ENCODE measurements at regions not wholly inside any gene's neighbourhood (a gene's known extent, or its start where the extent isn't known, plus 50 kb on each side); places are given as distances from the start of the nearest gene placed in this dataset.

- CTCF ChIA-PET = no interaction called here
- no peaks in the 10 kb centered on the region for H3K9me3 Mint-ChIP-seq
Measured at GRCh38 chr1:83545066-83545862, 453.7 kb downstream of the TTLL7 start.

DNA sequence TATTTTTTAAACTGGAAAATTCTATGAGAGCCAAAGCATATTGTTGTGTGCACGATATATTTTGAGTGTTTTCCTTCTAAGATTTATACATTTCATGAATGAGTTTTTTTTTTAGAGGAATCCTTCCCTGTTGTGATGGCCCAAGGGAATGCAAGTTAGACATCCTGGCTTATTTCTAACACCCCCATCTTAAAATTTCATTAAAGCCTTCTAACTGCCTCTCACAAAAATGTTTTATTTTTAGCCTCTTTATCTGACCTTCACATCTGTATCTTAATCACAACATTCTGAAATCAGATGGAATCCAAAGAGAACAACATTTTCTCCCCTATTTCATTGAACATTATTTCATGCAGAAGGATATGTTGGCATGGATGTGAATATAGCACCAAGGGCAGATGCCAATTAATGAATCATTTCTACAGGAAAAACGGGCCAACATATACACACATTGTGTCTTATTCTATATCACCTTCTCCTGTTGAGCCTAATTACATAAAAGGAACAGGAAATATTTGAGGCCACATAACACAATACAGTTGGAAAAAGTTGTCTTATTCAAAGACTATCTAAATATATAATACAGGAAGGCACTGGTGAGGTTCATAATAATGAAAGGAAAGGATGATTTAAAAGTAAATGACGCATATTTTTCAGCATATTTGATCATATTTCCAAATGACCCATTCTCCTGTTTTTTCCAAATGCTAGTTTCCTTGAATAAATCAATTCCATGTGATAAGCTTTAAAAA lies 455.5 kb downstream of the TTLL7 start:
- no peak for DNase-seq
- H3K36me3 Mint-ChIP-seq (ENCODE audit: low read depth) = no peaks in the 10 kb centered on the region
- H3K4me3 Mint-ChIP-seq = no peak overlapping the region
- no peak overlapping the region for H3K27ac Mint-ChIP-seq
- CTCF ChIA-PET = no interaction called here
- H3K4me1 Mint-ChIP-seq (ENCODE audit: low read depth) = peaks cover 5% of the 10 kb centered on the region
- H3K27me3 Mint-ChIP-seq (ENCODE audit: low read depth) = no peaks in the 10 kb centered on the region
- intact Hi-C loops (cut with micrococcal nuclease) = no loop called here
- H3K9me3 Mint-ChIP-seq = no peaks in the 10 kb centered on the region

More at GRCh38 chr1:83545066-83545862, 453.7 kb downstream of the TTLL7 start:
- no peak for DNase-seq
- intact Hi-C loops (cut with micrococcal nuclease) = no loop called here
- no peak overlapping the region for H3K27ac Mint-ChIP-seq
- no peak overlapping the region for H3K4me3 Mint-ChIP-seq
- H3K36me3 Mint-ChIP-seq (ENCODE audit: low read depth) = no peaks in the 10 kb centered on the region
- peaks cover 5% of the 10 kb centered on the region for H3K4me1 Mint-ChIP-seq (ENCODE audit: low read depth)
- no peaks in the 10 kb centered on the region for H3K27me3 Mint-ChIP-seq (ENCODE audit: low read depth)

DNA sequence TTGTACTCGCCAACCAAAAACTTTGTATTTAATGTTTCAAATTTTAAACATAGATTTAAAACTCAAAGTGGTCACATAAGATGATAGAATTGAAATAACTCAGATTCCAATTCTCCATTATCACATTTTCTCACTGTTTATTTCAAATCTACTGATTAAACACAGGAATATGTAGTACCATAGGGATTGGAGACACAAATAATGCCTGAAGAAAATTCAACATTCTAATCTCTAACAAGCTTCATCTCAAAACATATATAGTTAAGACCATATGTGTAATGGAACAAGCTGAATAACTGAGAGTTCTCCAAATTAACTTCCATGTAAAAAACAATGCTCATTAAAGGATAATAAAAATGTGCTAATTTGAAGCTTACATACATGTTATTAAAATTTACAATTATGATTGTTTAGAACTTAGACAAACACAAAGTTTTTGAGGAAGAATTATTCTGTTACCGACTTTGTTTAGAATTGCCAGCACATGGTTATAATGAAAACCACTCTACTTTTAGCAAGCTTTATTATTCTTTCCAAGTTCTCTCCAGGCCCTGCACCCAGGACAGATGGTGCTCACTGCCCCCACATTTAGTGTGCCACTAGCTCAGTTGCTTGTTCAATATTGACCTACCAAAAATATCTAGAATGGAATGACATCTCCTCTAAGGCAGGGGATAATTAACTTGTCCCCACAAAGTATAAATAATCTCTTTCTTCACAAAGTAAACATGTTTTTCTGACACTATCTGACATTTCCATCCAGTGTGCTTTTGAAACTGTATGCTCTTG lies 467.2 kb downstream of the TTLL7 start:
- Mint-ChIP-seq H3K36me3 (ENCODE audit: low read depth) (no peaks in the 10 kb centered on the region), H3K4me1 (ENCODE audit: low read depth) (no peaks in the 10 kb centered on the region), H3K27ac (no peak overlapping the region), H3K4me3 (no peak overlapping the region), H3K9me3 (peaks cover 7% of the 10 kb centered on the region), H3K27me3 (ENCODE audit: low read depth) (no peaks in the 10 kb centered on the region)
- intact Hi-C loops (cut with micrococcal nuclease) = no loop called here
- DNase-seq = no peak
- CTCF ChIA-PET = no interaction called here

DNA sequence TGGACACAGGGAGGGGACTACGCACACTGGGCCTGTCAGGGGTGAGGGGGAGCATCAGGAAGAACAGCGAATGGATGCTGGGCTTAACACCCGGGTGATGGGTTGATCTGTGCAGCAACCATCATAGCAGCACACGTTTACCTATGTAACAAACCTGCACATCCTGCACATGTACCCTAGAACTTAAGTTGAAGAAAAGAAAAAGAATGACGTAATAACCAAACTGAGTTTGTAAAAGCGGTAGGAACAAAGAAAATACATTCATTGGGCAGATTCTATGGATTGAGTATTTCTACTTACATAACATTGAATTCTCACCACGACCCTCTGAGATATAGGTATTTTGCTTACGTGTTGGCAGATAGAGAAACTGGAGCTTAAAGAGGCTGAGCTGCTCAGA lies 468.4 kb downstream of the TTLL7 start:
- intact Hi-C loops (cut with micrococcal nuclease) = no loop called here
- CTCF ChIA-PET = interaction anchor here (0.6 kb wide), 1 partner anchor 71 kb away, joined by 3 read pairs; no protein-coding TSS in a partner anchor
- Mint-ChIP-seq H3K4me3 (no peak overlapping the region), H3K27me3 (ENCODE audit: low read depth) (no peaks in the 10 kb centered on the region), H3K27ac (no peak overlapping the region), H3K36me3 (ENCODE audit: low read depth) (no peaks in the 10 kb centered on the region), H3K9me3 (peaks cover 7% of the 10 kb centered on the region), H3K4me1 (ENCODE audit: low read depth) (no peaks in the 10 kb centered on the region)
- no peak for DNase-seq

- H3K4me1 Mint-ChIP-seq (ENCODE audit: low read depth) = no peaks in the 10 kb centered on the region
- DNase-seq = no peak
- H3K4me3 Mint-ChIP-seq = no peak overlapping the region
- CTCF ChIA-PET = no interaction called here
- H3K36me3 Mint-ChIP-seq (ENCODE audit: low read depth) = no peaks in the 10 kb centered on the region
- no peak overlapping the region for H3K27ac Mint-ChIP-seq
- H3K27me3 Mint-ChIP-seq (ENCODE audit: low read depth) = no peaks in the 10 kb centered on the region
- peaks cover 2% of the 10 kb centered on the region for H3K9me3 Mint-ChIP-seq
- intact Hi-C loops (cut with micrococcal nuclease) = no loop called here
Measured at GRCh38 chr1:83527987-83528386, 470.9 kb downstream of the TTLL7 start.

GRCh38 chr1:83520797-83521196 lies 478.1 kb downstream of the TTLL7 start:
- no peak overlapping the region for H3K4me3 Mint-ChIP-seq
- no peaks in the 10 kb centered on the region for H3K9me3 Mint-ChIP-seq
- H3K4me1 Mint-ChIP-seq (ENCODE audit: low read depth) = peaks cover 8% of the 10 kb centered on the region
- H3K36me3 Mint-ChIP-seq (ENCODE audit: low read depth) = no peaks in the 10 kb centered on the region
- no peak for DNase-seq
- CTCF ChIA-PET = interaction anchor here (0.8 kb wide), 1 partner anchor 664 kb away, joined by 4 read pairs; no protein-coding TSS in a partner anchor
- H3K27ac Mint-ChIP-seq = no peak overlapping the region
- no peaks in the 10 kb centered on the region for H3K27me3 Mint-ChIP-seq (ENCODE audit: low read depth)
- intact Hi-C loops (cut with micrococcal nuclease) = no loop called here

DNA sequence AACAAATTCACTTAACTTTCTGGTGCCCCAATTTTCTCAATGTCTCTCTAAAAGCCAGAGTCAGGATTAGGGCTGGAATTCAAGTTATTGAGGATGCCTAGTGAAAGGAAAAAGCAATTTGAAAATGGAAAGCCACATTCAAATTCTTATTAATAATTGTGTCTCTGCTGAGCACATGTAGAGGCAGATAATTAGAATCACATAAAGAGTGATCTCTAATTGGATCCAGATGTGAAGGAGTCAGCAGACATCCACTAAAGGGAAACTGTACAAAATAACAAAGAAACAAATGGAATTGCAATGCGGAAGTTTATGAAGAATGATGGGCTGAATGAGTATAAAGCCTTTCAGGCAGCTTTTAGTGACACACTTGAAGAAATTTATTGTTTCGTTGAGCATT lies 482.6 kb downstream of the TTLL7 start:
- Mint-ChIP-seq H3K4me1 (ENCODE audit: low read depth) (peaks cover 24% of the 10 kb centered on the region), H3K36me3 (ENCODE audit: low read depth) (no peaks in the 10 kb centered on the region), H3K27ac (no peak overlapping the region), H3K27me3 (ENCODE audit: low read depth) (no peaks in the 10 kb centered on the region), H3K4me3 (no peak overlapping the region), H3K9me3 (no peaks in the 10 kb centered on the region)
- no peak for DNase-seq
- CTCF ChIA-PET = interaction anchor here (0.6 kb wide), 1 partner anchor 876 kb away, joined by 5 read pairs; no protein-coding TSS in a partner anchor
- intact Hi-C loops (cut with micrococcal nuclease) = no loop called here

DNA sequence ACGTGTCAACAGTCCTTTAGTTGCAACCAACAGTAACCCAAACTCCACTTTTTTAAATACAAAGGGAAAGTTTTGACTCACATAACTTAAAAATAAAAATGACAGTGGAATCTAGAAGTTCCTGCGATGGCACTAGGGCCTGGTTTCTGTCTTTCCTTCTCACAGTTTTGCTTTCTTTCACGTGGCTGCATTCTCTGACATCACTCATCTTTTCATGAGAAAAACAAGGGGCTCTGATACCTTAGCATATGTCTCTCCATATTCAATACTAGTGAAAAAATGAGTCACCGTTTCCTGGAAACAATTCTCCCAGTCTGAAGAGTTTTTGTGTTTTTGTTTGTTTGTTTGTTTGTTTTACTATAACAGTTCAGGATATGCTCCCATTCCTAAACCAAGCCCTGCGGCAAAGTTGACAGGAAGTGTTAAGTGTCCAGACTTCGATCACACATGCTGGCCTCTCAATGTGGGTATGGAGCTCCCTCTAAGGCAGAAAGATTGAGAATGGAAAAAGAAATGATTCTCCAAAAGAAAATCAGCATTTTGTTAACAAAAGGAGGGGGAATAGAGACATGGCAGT lies 483.3 kb downstream of the TTLL7 start:
- peak; percentile 12 for DNase-seq
- no peaks in the 10 kb centered on the region for H3K9me3 Mint-ChIP-seq
- no peaks in the 10 kb centered on the region for H3K36me3 Mint-ChIP-seq (ENCODE audit: low read depth)
- peaks cover 26% of the 10 kb centered on the region for H3K4me1 Mint-ChIP-seq (ENCODE audit: low read depth)
- CTCF ChIA-PET = interaction anchor here (0.6 kb wide), 1 partner anchor 877 kb away, joined by 5 read pairs; no protein-coding TSS in a partner anchor
- intact Hi-C loops (cut with micrococcal nuclease) = no loop called here
- H3K27ac Mint-ChIP-seq = peak overlapping the region; percentile 19
- H3K4me3 Mint-ChIP-seq = no peak overlapping the region
- H3K27me3 Mint-ChIP-seq (ENCODE audit: low read depth) = no peaks in the 10 kb centered on the region

GRCh38 chr1:83512373-83513193 lies 486.3 kb downstream of the TTLL7 start:
- H3K27me3 Mint-ChIP-seq (ENCODE audit: low read depth) = no peaks in the 10 kb centered on the region
- H3K4me3 Mint-ChIP-seq = no peak overlapping the region
- CTCF ChIA-PET = no interaction called here

GRCh38 chr1:83511146-83511726 lies 487.7 kb downstream of the TTLL7 start:
- CTCF ChIA-PET = no interaction called here
- Mint-ChIP-seq H3K9me3 (no peaks in the 10 kb centered on the region), H3K36me3 (ENCODE audit: low read depth) (no peaks in the 10 kb centered on the region), H3K4me3 (no peak overlapping the region), H3K27me3 (ENCODE audit: low read depth) (no peaks in the 10 kb centered on the region), H3K27ac (no peak overlapping the region), H3K4me1 (ENCODE audit: low read depth) (peaks cover 57% of the 10 kb centered on the region)
- no peak for DNase-seq
- intact Hi-C loops (cut with micrococcal nuclease) = no loop called here

More at GRCh38 chr1:83512373-83513193, 486.3 kb downstream of the TTLL7 start:
- intact Hi-C loops (cut with micrococcal nuclease) = no loop called here
- Mint-ChIP-seq H3K27ac (no peak overlapping the region), H3K9me3 (no peaks in the 10 kb centered on the region), H3K36me3 (ENCODE audit: low read depth) (no peaks in the 10 kb centered on the region), H3K4me1 (ENCODE audit: low read depth) (peaks cover 52% of the 10 kb centered on the region)
- DNase-seq = no peak

GRCh38 chr1:83509301-83509781 lies 489.6 kb downstream of the TTLL7 start:
- Mint-ChIP-seq H3K9me3 (peaks cover 5% of the 10 kb centered on the region), H3K27ac (peak overlapping the region; percentile 91), H3K4me1 (ENCODE audit: low read depth) (peaks cover 46% of the 10 kb centered on the region), H3K4me3 (no peak overlapping the region), H3K27me3 (ENCODE audit: low read depth) (no peaks in the 10 kb centered on the region), H3K36me3 (ENCODE audit: low read depth) (peaks cover 5% of the 10 kb centered on the region)
- intact Hi-C loops (cut with micrococcal nuclease) = loop anchor here (5.0 to 10.0 kb wide), 6 partner anchors 195 to 1765 kb away; partner anchors contain the start of genes BCL10, PRKACB and SSX2IP
- CTCF ChIA-PET = no interaction called here
- no peak for DNase-seq
